ENCODE measurements at regions not wholly inside any gene's neighbourhood (a gene's known extent, or its start where the extent isn't known, plus 50 kb on each side); places are given as distances from the start of the nearest gene placed in this dataset.

DNA sequence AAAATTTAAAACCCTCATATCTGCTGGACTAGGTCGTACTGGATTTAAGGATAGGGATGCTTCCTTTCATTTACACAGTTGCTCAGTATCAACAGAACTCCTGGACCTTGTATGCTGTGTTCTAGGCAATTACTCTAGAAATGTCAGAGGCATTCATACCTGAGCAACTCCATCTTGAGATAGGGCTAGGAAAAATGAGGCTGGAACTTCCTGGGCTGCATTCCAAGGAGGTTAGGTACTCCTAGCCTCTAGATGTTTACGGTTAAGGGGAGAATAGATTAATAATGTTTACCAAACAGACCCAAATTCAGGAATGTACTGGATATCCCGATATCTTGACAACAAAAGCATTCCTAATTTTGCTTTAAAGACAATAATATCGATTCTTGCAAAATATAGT, 84.7 kb upstream of the NLGN4X start:
- WGBS, 2 donors: 56 to 59% methylated on average over 4 of the region's 4 CpGs
- TF ChIP-seq, protein P1, sequence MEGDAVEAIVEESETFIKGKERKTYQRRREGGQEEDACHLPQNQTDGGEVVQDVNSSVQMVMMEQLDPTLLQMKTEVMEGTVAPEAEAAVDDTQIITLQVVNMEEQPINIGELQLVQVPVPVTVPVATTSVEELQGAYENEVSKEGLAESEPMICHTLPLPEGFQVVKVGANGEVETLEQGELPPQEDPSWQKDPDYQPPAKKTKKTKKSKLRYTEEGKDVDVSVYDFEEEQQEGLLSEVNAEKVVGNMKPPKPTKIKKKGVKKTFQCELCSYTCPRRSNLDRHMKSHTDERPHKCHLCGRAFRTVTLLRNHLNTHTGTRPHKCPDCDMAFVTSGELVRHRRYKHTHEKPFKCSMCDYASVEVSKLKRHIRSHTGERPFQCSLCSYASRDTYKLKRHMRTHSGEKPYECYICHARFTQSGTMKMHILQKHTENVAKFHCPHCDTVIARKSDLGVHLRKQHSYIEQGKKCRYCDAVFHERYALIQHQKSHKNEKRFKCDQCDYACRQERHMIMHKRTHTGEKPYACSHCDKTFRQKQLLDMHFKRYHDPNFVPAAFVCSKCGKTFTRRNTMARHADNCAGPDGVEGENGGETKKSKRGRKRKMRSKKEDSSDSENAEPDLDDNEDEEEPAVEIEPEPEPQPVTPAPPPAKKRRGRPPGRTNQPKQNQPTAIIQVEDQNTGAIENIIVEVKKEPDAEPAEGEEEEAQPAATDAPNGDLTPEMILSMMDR (IDR thresholded peaks at IDR 0.05): no peak
- Histone ChIP-seq H3K9me3 (peaks cover 0 to 13% (median 0%) of the 10 kb centered on the region in 11 donors), H3K27ac (no peak overlapping the region), H3K4me1 (no peaks in the 10 kb centered on the region), H3K27me3 (no peaks in the 10 kb centered on the region), H3K36me3 (no peaks in the 10 kb centered on the region), H3K4me3 (no peak overlapping the region)
- intact Hi-C loops (cut with DNase I): no loop called here
- ATAC-seq (no peak), DNase-seq (no peak)

- no peaks in the 10 kb centered on the region for H3K36me3 ChIP-seq
- 72 to 76% methylated on average over 1 of the region's 1 CpG for WGBS, 2 donors
- intact Hi-C loops (cut with DNase I): no loop called here
- TF ChIP-seq, protein P1 (IDR thresholded peaks at IDR 0.05): no peak
- no peak overlapping the region for H3K27ac ChIP-seq
- DNase-seq: no peak
- no peak for ATAC-seq
- H3K9me3 ChIP-seq: peaks cover 0 to 4% (median 0%) of the 10 kb centered on the region in 11 donors
- no peak overlapping the region for H3K4me3 ChIP-seq
- H3K27me3 ChIP-seq: no peaks in the 10 kb centered on the region
- H3K4me1 ChIP-seq: no peaks in the 10 kb centered on the region
These were observed 82.9 kb upstream of the NLGN4X start for GRCh38 chrX:6311540-6311939.

- no peak for ATAC-seq
- Histone ChIP-seq H3K4me3 (no peak overlapping the region), H3K27ac (no peak overlapping the region), H3K36me3 (no peaks in the 10 kb centered on the region), H3K9me3 (peaks cover 0 to 11% (median 0%) of the 10 kb centered on the region in 11 donors), H3K27me3 (no peaks in the 10 kb centered on the region), H3K4me1 (no peaks in the 10 kb centered on the region)
- intact Hi-C loops (cut with DNase I): no loop called here
- DNase-seq: no peak
- TF ChIP-seq, protein P1 (IDR thresholded peaks at IDR 0.05): no peak
- 50 to 53% methylated on average over 5 of the region's 5 CpGs for WGBS, 2 donors
These were observed 78.5 kb upstream of the NLGN4X start for GRCh38 chrX:6307156-6307555.

DNA sequence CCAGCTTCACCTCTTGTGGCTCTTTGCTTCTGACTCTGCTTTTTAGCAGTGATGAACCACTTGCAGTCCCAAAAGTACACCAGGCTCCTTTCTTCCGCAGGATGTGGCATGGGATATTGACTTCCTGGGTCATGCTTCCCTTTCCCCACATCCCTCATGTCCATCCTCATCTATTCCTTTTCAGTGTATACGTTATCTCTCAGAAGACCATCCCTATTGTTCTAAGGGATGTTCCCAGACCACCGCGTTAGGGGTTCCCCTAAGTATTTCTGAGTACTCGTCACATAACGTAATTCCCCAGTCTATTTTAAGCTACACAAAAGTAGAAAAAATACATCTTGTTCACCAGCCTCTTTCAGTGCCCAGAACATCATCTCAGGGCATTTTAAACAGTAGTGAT, 71.1 kb upstream of the NLGN4X start:
- 78 to 82% methylated on average over 6 of the region's 6 CpGs for WGBS, 2 donors
- TF ChIP-seq, protein P1 (IDR thresholded peaks at IDR 0.05): no peak
- intact Hi-C loops (cut with DNase I): no loop called here
- Histone ChIP-seq H3K4me3 (no peak overlapping the region), H3K27me3 (no peaks in the 10 kb centered on the region), H3K27ac (no peak overlapping the region), H3K36me3 (no peaks in the 10 kb centered on the region), H3K4me1 (no peaks in the 10 kb centered on the region), H3K9me3 (peaks cover 0 to 7% (median 0%) of the 10 kb centered on the region in 11 donors)
- no peak for ATAC-seq
- no peak for DNase-seq
